GM19467 (cell line): ENCODE measurements at regions not wholly inside any gene's neighbourhood (a gene's known extent, or its start where the extent isn't known, plus 50 kb on each side); places are given as distances from the start of the nearest gene placed in this dataset.

Experiments used
- ATAC-seq: cut with Tn5 transposase; IDR thresholded peaks from one replicate; pipeline ENCODE4 v1.9.1; 2021; ENCODE audit warnings: mild to moderate bottlenecking, moderate library complexity; ENCODE audit not compliant: unreplicated experiment

- ATAC-seq: no peak
These were observed 366.0 kb downstream of the SOX9 start for GRCh38 chr17:72486806-72487205.

DNA sequence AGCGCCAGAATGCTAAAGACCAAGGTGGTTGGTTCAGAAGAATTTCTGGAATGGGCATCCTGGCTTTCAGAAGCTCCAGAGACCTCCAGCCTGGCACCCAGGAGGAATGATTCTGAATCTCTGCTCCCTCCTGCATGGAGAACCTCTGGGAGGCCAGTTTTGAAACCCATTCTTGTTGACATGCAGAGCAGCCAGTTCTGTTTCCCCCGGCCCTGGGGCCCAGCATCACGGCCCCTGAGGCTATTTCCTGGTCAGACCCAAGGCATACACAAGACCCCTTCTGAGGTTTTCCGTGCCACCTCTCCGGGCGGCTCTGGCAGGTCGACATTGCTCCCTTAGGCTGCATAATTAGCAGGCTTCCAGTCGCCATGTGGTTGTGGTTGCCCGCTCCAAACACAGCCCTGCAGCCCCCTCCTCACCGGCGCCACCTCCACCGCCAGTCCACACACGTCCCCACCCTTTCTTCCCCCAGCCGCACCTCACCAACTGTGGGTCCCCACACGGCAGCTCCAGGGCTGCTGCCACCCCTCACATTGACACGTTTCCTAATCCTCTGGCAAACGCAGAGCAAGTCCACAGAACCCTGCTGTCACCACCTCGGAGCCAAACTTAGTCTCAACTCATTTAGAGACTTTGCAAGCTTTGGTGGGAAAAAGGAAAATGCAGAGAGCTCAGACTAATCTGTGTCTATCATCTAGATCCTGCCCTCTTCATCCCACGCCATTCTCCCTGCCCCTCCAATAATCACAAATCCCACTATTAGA, 367.1 kb downstream of the SOX9 start:
- ATAC-seq: no peak

GRCh38 chr17:72488555-72489271, 367.9 kb downstream of the SOX9 start:
- ATAC-seq: no peak

DNA sequence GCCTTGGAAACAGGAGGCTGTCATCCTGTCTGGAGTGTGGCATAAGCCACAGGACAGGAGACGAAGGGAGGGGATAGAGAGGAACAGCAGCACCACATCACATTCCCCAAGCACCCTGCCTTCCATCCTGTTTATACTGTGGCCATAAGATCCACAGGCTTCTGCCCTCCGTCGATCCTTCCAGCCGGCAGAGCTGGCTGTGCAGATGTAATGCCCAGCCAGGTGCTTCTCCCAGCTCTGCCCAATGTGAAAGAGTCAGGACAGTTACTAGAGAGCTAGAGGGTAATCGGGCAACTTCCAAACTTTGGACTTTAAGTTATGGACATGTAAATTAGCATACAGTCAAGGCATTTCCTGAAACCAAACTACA, 368.4 kb downstream of the SOX9 start:
- no peak for ATAC-seq

DNA sequence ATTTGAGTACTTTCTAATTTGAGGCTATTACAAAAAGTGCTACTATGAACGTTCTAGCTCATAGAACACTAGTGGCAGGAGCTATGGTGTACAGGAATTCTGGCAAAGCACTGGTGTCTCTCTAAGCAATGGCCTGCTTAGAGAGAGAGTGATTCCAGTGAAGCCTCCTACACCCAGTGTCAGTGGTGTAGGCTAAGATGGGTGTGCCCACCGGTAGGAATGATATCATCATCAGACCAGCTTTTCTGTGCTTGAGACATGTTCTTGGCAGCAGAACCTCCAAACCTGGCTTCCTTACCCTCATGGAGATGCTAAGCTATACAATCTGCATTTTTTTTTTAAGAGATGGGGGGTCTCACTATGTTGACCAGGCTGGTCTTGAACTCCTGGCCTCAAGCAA, 370.3 kb downstream of the SOX9 start:
- ATAC-seq: no peak

DNA sequence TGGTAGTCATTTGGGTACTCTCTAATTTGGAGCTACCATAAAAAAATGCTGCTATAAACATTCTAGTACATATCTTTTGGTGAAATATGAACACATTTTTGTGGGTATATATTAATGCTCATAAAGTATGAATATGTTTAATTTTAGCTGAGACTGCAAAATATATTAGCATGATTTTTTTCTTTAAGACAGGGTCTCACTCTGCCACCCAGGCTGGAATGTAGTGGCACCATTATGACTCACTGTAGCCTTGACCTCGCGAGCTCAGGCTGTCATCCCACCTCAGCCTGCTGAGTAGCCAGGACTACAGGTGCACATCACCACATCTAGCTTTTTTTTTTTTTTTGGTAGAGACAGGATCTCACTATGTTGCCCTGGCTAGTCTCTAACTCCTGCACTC, 371.7 kb downstream of the SOX9 start:
- ATAC-seq: no peak

DNA sequence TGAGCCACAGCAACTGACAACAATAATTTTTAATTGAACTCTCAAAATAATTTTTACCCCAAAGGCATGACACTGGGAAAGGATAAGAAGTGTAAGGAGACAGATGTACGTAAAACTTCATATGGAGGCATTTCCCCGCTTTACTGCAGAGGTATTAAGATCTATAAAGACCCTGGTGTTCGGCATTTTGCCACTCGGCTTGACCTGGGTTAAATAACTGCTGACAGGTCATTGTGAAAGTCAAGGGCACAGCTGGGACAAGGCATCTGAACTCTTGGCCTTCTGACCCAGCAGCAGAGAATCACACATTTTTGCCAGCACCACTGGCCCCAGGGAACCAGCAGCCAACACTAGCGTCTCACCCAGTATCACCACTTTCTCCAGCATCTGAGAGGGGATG, 372.1 kb downstream of the SOX9 start:
- ATAC-seq: no peak

DNA sequence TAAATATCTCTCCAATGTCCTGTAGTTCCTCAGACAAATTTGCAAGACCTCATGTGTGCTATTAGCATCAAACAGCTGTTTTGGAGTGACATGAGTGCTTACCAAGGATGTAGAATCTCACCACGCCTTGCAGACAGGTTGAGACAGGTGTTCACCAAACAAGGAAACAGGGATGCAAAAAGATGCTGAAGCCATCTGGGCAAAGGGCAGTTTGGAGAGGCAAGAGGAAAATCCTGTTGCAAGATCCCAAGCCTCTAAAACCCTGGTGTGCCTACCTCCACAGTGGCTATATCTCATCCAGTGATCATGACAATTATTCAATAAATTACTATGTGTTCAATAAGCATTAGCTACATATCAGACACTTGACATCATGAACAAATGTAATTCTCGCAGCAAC, 373.7 kb downstream of the SOX9 start:
- no peak for ATAC-seq

GRCh38 chr17:72496461-72496860, 375.6 kb downstream of the SOX9 start:
- ATAC-seq: no peak

GRCh38 chr17:72497915-72498314, 377.1 kb downstream of the SOX9 start:
- ATAC-seq: no peak

- ATAC-seq: no peak
These were observed 377.8 kb downstream of the SOX9 start for GRCh38 chr17:72498364-72499210.

GRCh38 chr17:72501404-72502370, 380.9 kb downstream of the SOX9 start:
- no peak for ATAC-seq

- no peak for ATAC-seq
These were observed 381.8 kb downstream of the SOX9 start for GRCh38 chr17:72502371-72503341.

DNA sequence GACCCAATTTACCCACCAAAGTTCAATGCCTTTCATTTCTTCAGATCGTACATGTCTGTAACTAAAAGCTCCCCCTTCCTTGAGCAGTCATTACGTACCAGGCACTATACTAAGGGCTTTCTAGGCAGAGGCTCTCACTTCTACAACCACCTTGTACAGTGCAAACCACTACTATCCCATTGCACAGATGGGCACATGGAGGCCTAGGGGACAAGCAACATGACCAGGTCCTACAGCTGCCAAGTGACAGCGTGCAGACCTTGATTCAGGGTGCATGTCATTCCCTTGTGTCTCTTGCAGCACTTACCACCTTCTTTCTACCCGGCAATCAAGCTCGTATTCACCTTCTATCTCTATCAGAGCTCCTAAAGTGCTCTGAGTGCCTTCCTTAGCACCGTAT, 382.7 kb downstream of the SOX9 start:
- ATAC-seq: no peak

- ATAC-seq: no peak
These were observed 384.0 kb downstream of the SOX9 start for GRCh38 chr17:72504783-72505182.

- no peak for ATAC-seq
These were observed 386.0 kb downstream of the SOX9 start for GRCh38 chr17:72506773-72507172.

DNA sequence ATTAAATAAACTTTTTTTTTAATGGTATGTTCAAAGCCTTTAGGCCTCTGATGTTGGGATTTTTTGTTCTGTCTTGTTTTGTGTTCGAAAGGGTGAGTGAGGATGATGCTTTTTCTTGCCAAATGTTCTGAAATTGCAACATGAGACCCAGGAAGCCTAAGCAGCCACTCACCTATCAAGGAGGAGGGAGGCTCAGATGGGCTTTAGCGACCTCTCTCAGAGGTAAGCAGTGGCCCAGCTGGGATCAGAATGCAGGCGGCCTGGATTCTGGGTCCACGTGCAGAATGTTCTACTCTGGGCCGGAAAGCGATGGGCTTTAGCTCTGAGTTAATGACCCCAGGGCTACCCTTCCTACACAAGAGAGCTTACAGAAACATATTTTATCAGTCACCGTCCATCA, 386.6 kb downstream of the SOX9 start:
- ATAC-seq: no peak

DNA sequence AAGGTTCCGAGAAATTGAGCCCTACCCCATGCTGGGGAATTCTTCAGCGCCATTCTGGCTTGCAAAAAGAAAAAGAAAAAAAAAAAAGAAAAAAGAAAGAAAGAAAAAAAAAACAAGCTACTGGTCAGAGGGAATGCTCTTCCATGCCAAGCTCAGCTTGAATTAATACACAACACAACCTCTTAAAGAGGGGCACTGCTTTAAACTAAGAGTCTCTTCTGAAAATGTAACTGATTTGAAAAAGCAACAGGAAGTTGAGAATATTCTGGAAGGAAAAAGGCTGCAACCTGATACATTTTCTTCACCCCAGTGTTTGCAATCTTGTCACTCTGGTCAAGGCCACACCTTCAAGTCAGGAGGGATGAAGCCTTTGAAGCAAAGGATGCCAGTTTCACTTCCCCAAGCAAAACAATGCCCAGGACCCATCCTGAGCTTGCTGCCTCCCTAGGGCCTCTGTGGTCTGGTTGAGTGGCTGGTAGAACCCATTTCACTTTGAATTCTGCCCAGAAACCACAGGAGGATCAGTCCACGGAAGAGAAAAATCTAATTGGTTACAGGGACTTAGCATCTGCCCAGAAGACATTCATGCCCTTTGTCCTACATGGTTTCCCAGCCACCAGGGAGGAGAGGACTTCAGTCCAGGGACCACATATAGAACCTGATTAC, 389.7 kb downstream of the SOX9 start:
- peak; percentile 52 for ATAC-seq

GRCh38 chr17:72511242-72511641, 390.4 kb downstream of the SOX9 start:
- ATAC-seq: no peak
